ENCODE measurements at regions not wholly inside any gene's neighbourhood (a gene's known extent, or its start where the extent isn't known, plus 50 kb on each side); places are given as distances from the start of the nearest gene placed in this dataset.

DNA sequence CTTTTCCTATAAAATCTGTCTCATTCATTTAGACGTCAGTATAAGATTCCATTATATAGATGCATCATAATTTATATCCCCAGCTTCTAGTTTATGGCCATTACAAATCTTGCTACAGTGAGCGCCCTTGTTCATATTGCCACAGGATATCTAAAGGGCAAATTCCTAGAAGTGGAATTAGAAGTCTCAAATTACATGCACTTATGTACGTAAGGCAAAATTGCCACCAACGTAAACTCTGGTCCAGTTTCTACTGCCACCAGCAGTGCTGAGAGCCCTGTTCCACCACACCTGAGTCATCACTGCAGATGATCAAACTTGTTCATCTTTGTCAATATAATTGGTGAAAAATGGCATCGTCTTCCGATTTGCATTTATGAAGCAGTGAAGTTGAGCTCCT lies 90.9 kb upstream of the ID2 start:
- Histone ChIP-seq H4K20me1 (ENCODE audit: insufficient read depth, low read depth, low read length) (no peaks in the 10 kb centered on the region), H3K9me3 (ENCODE audit: low read length) (no peaks in the 10 kb centered on the region), H3K9ac (ENCODE audit: low read length) (no peak overlapping the region), H3K4me1 (ENCODE audit: low read length) (no peaks in the 10 kb centered on the region), H3K9me2 (replicated peaks; ENCODE audit: insufficient read depth, low read length) (no peaks in the 10 kb centered on the region), H2AFZ (ENCODE audit: low read length) (no peak overlapping the region), H3K27me3 (ENCODE audit: low read length) (no peaks in the 10 kb centered on the region), H3K36me3 (ENCODE audit: insufficient read depth, low read length) (no peaks in the 10 kb centered on the region), H3K4me3 (ENCODE audit: low read length) (no peak overlapping the region), H3K79me2 (ENCODE audit: low read length) (no peaks in the 10 kb centered on the region), H3K27ac (ENCODE audit: low read length) (no peak overlapping the region), H3K4me2 (ENCODE audit: low read depth, low read length, poor library complexity, severe bottlenecking) (no peak overlapping the region)
- no peak for DNase-seq

DNA sequence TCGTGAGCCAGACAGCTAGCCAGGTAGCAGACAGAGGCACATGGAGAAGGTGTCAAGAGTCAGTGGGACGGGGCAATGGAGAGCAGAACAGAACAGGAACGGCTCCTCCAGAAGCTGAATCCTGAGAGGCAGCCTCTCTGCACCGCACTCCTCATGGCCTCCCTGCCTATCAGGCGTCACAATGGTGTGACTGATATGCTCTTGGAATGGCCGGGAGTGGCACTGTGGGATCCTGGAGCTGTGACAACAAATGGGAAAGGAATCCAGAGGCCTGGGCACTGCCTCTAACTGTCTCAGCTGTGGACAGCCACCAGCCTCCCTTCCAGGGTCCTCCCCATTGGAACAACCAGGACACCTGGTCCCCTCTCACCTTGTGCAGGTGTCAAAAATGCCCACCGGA lies 89.1 kb upstream of the ID2 start:
- no peaks in the 10 kb centered on the region for H4K20me1 ChIP-seq (ENCODE audit: insufficient read depth, low read depth, low read length)
- no peaks in the 10 kb centered on the region for H3K27me3 ChIP-seq (ENCODE audit: low read length)
- H3K27ac ChIP-seq (ENCODE audit: low read length), result no peak overlapping the region
- H3K4me1 ChIP-seq (ENCODE audit: low read length), result no peaks in the 10 kb centered on the region
- DNase-seq, result no peak
- H3K9ac ChIP-seq (ENCODE audit: low read length), result no peak overlapping the region
- H3K9me3 ChIP-seq (ENCODE audit: low read length), result no peaks in the 10 kb centered on the region
- no peaks in the 10 kb centered on the region for H3K9me2 ChIP-seq (replicated peaks; ENCODE audit: insufficient read depth, low read length)
- H2AFZ ChIP-seq (ENCODE audit: low read length), result no peak overlapping the region
- no peaks in the 10 kb centered on the region for H3K79me2 ChIP-seq (ENCODE audit: low read length)
- no peak overlapping the region for H3K4me2 ChIP-seq (ENCODE audit: low read depth, low read length, poor library complexity, severe bottlenecking)
- H3K36me3 ChIP-seq (ENCODE audit: insufficient read depth, low read length), result no peaks in the 10 kb centered on the region
- no peak overlapping the region for H3K4me3 ChIP-seq (ENCODE audit: low read length)

- Histone ChIP-seq H3K4me2 (ENCODE audit: low read depth, low read length, poor library complexity, severe bottlenecking) (no peak overlapping the region), H3K79me2 (ENCODE audit: low read length) (no peaks in the 10 kb centered on the region)
- no peak for DNase-seq
These were observed 88.6 kb upstream of the ID2 start for GRCh38 chr2:8593243-8593642.

DNA sequence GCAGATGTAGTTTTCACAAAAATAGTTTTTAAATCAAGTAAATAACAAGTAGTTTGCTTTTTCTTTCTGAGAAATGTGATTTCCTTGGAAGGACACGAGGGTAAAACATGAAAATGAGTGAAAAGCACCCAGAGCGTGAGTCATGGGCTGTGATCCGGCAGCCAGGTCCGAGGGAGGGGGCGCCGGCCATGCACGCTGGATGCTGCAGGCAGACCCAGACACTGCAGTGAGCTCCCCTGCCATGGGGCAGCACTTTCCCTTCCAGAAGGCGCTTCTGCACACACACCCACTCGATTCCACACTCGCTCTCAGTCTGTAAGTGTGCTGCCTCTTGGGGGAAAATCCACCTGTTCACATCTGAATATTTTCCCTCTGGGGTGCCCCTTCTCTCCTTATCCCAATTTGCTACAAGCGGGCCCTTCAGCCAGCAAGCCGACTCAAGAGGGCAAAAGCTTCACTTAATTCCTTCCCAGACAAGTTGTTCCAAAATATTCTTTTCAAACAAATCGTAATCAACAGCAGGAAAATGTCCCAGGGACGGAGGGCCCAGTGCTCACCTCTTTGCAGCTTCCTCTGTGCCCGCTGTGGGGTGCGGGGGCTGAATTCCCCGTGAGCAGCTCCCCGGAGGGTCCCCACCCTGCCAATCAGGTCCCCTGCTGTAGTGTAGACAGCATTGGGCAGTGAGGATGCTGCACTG lies 87.0 kb upstream of the ID2 start:
- Histone ChIP-seq H4K20me1 (ENCODE audit: insufficient read depth, low read depth, low read length) (no peaks in the 10 kb centered on the region), H3K36me3 (ENCODE audit: insufficient read depth, low read length) (no peaks in the 10 kb centered on the region), H3K4me1 (ENCODE audit: low read length) (no peaks in the 10 kb centered on the region), H3K9me2 (replicated peaks; ENCODE audit: insufficient read depth, low read length) (no peaks in the 10 kb centered on the region), H3K27ac (ENCODE audit: low read length) (no peak overlapping the region), H3K79me2 (ENCODE audit: low read length) (no peaks in the 10 kb centered on the region), H3K9me3 (ENCODE audit: low read length) (no peaks in the 10 kb centered on the region), H2AFZ (ENCODE audit: low read length) (no peak overlapping the region), H3K9ac (ENCODE audit: low read length) (no peak overlapping the region), H3K4me3 (ENCODE audit: low read length) (no peak overlapping the region), H3K27me3 (ENCODE audit: low read length) (no peaks in the 10 kb centered on the region), H3K4me2 (ENCODE audit: low read depth, low read length, poor library complexity, severe bottlenecking) (no peak overlapping the region)
- no peak for DNase-seq

More at GRCh38 chr2:8593243-8593642, 88.6 kb upstream of the ID2 start:
- Histone ChIP-seq H3K27ac (ENCODE audit: low read length) (no peak overlapping the region), H3K4me3 (ENCODE audit: low read length) (no peak overlapping the region), H3K9me2 (replicated peaks; ENCODE audit: insufficient read depth, low read length) (no peaks in the 10 kb centered on the region), H4K20me1 (ENCODE audit: insufficient read depth, low read depth, low read length) (no peaks in the 10 kb centered on the region), H3K9ac (ENCODE audit: low read length) (no peak overlapping the region), H3K9me3 (ENCODE audit: low read length) (no peaks in the 10 kb centered on the region), H3K4me1 (ENCODE audit: low read length) (no peaks in the 10 kb centered on the region), H2AFZ (ENCODE audit: low read length) (no peak overlapping the region), H3K27me3 (ENCODE audit: low read length) (no peaks in the 10 kb centered on the region), H3K36me3 (ENCODE audit: insufficient read depth, low read length) (no peaks in the 10 kb centered on the region)

GRCh38 chr2:8595428-8595805 lies 86.4 kb upstream of the ID2 start:
- no peak for DNase-seq
- Histone ChIP-seq H3K36me3 (ENCODE audit: insufficient read depth, low read length) (no peaks in the 10 kb centered on the region), H3K9me2 (replicated peaks; ENCODE audit: insufficient read depth, low read length) (no peaks in the 10 kb centered on the region), H3K79me2 (ENCODE audit: low read length) (no peaks in the 10 kb centered on the region), H3K4me2 (ENCODE audit: low read depth, low read length, poor library complexity, severe bottlenecking) (no peak overlapping the region), H3K9ac (ENCODE audit: low read length) (no peak overlapping the region), H3K27me3 (ENCODE audit: low read length) (no peaks in the 10 kb centered on the region), H3K4me3 (ENCODE audit: low read length) (no peak overlapping the region), H2AFZ (ENCODE audit: low read length) (no peak overlapping the region), H3K4me1 (ENCODE audit: low read length) (no peaks in the 10 kb centered on the region), H3K27ac (ENCODE audit: low read length) (no peak overlapping the region), H4K20me1 (ENCODE audit: insufficient read depth, low read depth, low read length) (no peaks in the 10 kb centered on the region), H3K9me3 (ENCODE audit: low read length) (no peaks in the 10 kb centered on the region)

DNA sequence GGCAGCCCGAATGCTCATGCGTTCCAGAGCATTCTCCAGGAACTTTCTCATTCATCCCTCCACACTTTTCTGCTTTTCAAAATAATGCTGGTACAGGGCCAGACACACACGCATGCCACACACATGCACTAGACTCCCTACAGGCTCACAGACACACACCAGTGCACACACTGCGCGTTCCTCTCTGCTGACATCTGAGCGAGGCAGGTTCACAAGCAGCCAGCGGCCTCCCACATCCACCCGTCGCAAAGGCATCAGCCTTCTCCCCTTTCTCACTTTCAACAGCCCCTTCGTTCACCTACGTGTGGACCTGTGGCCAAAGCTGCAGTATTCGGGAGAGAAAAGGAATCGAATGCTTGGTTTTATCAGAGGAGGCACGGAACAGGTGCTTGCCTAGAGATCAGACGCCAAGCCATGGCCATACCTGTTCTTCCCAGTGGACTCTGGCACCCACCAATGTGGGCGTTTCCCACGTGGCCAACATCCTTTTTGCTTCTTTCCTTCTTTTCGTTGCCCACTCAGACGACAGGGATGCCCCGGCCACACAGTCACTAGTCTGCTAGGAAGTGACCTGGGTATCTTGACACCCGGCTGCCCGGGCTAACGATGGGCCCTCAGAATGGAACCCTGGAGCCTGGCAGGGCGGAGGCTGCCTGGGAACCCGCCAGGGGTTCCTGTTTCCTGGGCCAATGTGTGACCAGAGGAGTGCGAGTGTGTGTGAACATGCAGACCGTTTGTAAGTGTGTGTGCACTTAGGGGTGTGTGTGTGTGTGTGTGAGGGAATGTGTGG lies 85.8 kb upstream of the ID2 start:
- Histone ChIP-seq H3K4me2 (ENCODE audit: low read depth, low read length, poor library complexity, severe bottlenecking) (no peak overlapping the region), H3K9me2 (replicated peaks; ENCODE audit: insufficient read depth, low read length) (no peaks in the 10 kb centered on the region), H3K36me3 (ENCODE audit: insufficient read depth, low read length) (no peaks in the 10 kb centered on the region), H3K27ac (ENCODE audit: low read length) (no peak overlapping the region), H3K4me1 (ENCODE audit: low read length) (no peaks in the 10 kb centered on the region), H3K9me3 (ENCODE audit: low read length) (no peaks in the 10 kb centered on the region), H3K4me3 (ENCODE audit: low read length) (no peak overlapping the region), H3K9ac (ENCODE audit: low read length) (no peak overlapping the region), H2AFZ (ENCODE audit: low read length) (no peak overlapping the region), H3K79me2 (ENCODE audit: low read length) (no peaks in the 10 kb centered on the region), H3K27me3 (ENCODE audit: low read length) (no peaks in the 10 kb centered on the region), H4K20me1 (ENCODE audit: insufficient read depth, low read depth, low read length) (no peaks in the 10 kb centered on the region)
- DNase-seq, result no peak

GRCh38 chr2:8597094-8597493 lies 84.8 kb upstream of the ID2 start:
- Histone ChIP-seq H2AFZ (ENCODE audit: low read length) (no peak overlapping the region), H3K9ac (ENCODE audit: low read length) (no peak overlapping the region), H3K4me2 (ENCODE audit: low read depth, low read length, poor library complexity, severe bottlenecking) (no peak overlapping the region), H3K27me3 (ENCODE audit: low read length) (no peaks in the 10 kb centered on the region), H3K4me3 (ENCODE audit: low read length) (no peak overlapping the region), H3K79me2 (ENCODE audit: low read length) (no peaks in the 10 kb centered on the region), H3K27ac (ENCODE audit: low read length) (no peak overlapping the region), H3K9me3 (ENCODE audit: low read length) (no peaks in the 10 kb centered on the region), H3K4me1 (ENCODE audit: low read length) (no peaks in the 10 kb centered on the region), H4K20me1 (ENCODE audit: insufficient read depth, low read depth, low read length) (no peaks in the 10 kb centered on the region), H3K36me3 (ENCODE audit: insufficient read depth, low read length) (no peaks in the 10 kb centered on the region), H3K9me2 (replicated peaks; ENCODE audit: insufficient read depth, low read length) (no peaks in the 10 kb centered on the region)
- no peak for DNase-seq

DNA sequence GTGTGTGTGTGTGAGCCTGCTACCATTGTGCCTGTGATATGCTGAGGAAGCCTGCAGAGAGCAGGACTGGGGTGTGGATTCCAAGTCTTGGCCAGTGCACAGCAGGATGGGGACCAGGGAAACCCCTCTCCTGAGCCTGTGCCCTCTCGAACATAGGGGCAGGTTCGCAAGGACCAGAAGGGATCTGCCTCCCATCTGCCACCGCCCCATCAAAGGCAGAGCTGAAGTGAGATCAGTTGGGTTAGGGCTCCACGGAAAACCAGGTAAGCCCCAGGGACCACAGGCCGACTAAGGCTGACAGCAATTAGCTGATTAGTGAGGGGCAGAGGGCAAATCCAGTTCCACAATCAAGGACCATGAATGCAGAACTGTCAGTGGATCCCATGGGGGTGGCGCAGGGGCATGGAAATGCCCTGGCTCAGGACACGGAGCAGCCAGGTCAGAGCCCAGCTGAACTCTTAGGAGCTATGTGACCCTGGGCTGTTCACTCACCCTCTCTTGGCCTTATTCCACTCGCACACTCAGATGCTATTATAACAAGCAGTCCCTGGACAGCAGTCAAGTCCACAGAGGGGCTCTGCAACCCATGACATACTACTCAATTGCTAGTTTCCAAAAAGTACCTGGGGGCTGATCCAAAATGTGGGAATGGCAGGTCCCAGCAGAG lies 84.2 kb upstream of the ID2 start:
- no peaks in the 10 kb centered on the region for H3K36me3 ChIP-seq (ENCODE audit: insufficient read depth, low read length)
- H3K27ac ChIP-seq (ENCODE audit: low read length), result no peak overlapping the region
- DNase-seq, result no peak
- no peak overlapping the region for H3K4me2 ChIP-seq (ENCODE audit: low read depth, low read length, poor library complexity, severe bottlenecking)
- H2AFZ ChIP-seq (ENCODE audit: low read length), result no peak overlapping the region
- no peaks in the 10 kb centered on the region for H3K9me3 ChIP-seq (ENCODE audit: low read length)
- H3K4me3 ChIP-seq (ENCODE audit: low read length), result no peak overlapping the region
- H3K9ac ChIP-seq (ENCODE audit: low read length), result no peak overlapping the region
- no peaks in the 10 kb centered on the region for H3K79me2 ChIP-seq (ENCODE audit: low read length)
- H3K9me2 ChIP-seq (replicated peaks; ENCODE audit: insufficient read depth, low read length), result no peaks in the 10 kb centered on the region
- no peaks in the 10 kb centered on the region for H3K4me1 ChIP-seq (ENCODE audit: low read length)
- no peaks in the 10 kb centered on the region for H4K20me1 ChIP-seq (ENCODE audit: insufficient read depth, low read depth, low read length)
- H3K27me3 ChIP-seq (ENCODE audit: low read length), result no peaks in the 10 kb centered on the region

Measured in Karpas-422 (cell line).